GM12891 (cell line): ENCODE measurements at regions not wholly inside any gene's neighbourhood (a gene's known extent, or its start where the extent isn't known, plus 50 kb on each side); places are given as distances from the start of the nearest gene placed in this dataset.

ENCODE experiments used
- PAX5 ChIP-seq: IDR thresholded peaks from 2 replicates; pipeline ENCODE4 v1.6.1; 2011; ENCODE audit warnings: low read length, moderate library complexity, mild to moderate bottlenecking; ENCODE audit not compliant: insufficient read depth, severe bottlenecking
- POLR2A ChIP-seq: IDR thresholded peaks from 2 replicates; pipeline ENCODE4 v1.6.1; 2011; ENCODE audit warnings: low read depth, low read length, control low read depth
- POLR2AphosphoS5 ChIP-seq: IDR thresholded peaks from 2 replicates; pipeline ENCODE4 v1.6.1; 2011; ENCODE audit warnings: low read depth, low read length, control low read depth
- POU2F2 ChIP-seq: IDR thresholded peaks from 2 replicates; pipeline ENCODE4 v1.6.1; 2011; ENCODE audit warnings: low read depth, mild to moderate bottlenecking, control low read depth, low read length, moderate library complexity
- SPI1 ChIP-seq: IDR thresholded peaks from 2 replicates; pipeline ENCODE4 v1.6.1; 2011; ENCODE audit warnings: low read depth, low read length, control low read depth
- TAF1 ChIP-seq: IDR thresholded peaks from 2 replicates; pipeline ENCODE4 v1.6.1; 2011; ENCODE audit warnings: low read depth, low read length, control low read depth

GRCh38 chr1:94680039-94680377 is 138.4 kb upstream of the F3 start:
- no peak for TF ChIP-seq POLR2A
- TF ChIP-seq POLR2AphosphoS5, result no peak
- TF ChIP-seq SPI1, result no peak
- no peak for TF ChIP-seq TAF1
- no peak for TF ChIP-seq PAX5
- no peak for TF ChIP-seq POU2F2
